ENCODE measurements at regions not wholly inside any gene's neighbourhood (a gene's known extent, or its start where the extent isn't known, plus 50 kb on each side); places are given as distances from the start of the nearest gene placed in this dataset.

- no peak for DNase-seq
Observed at GRCh38 chr4:127149086-127149485, 483.7 kb upstream of the INTU start.

GRCh38 chr4:127151941-127152340 is 480.8 kb upstream of the INTU start:
- no peak for DNase-seq

- no peak for DNase-seq
Observed at GRCh38 chr4:127155116-127155515, 477.6 kb upstream of the INTU start.

- DNase-seq = no peak
Observed at GRCh38 chr4:127155555-127155954, 477.2 kb upstream of the INTU start.

- no peak for DNase-seq
Observed at GRCh38 chr4:127162741-127163140, 470.0 kb upstream of the INTU start.

GRCh38 chr4:127165971-127166370 is 466.8 kb upstream of the INTU start:
- no peak for DNase-seq

GRCh38 chr4:127174201-127174600 is 458.6 kb upstream of the INTU start:
- no peak for DNase-seq

GRCh38 chr4:127174616-127175015 is 458.1 kb upstream of the INTU start:
- no peak for DNase-seq

- no peak for DNase-seq
Observed at GRCh38 chr4:127179256-127180087, 453.3 kb upstream of the INTU start.

- no peak for DNase-seq
Observed at GRCh38 chr4:127181001-127181400, 451.8 kb upstream of the INTU start.

GRCh38 chr4:127182687-127183086 is 450.1 kb upstream of the INTU start:
- no peak for DNase-seq

- DNase-seq = peak; percentile 3
Observed at GRCh38 chr4:127188847-127189246, 443.9 kb upstream of the INTU start.

GRCh38 chr4:127194281-127194680 is 438.5 kb upstream of the INTU start:
- DNase-seq = no peak

- no peak for DNase-seq
Observed at GRCh38 chr4:127196655-127197352, 436.0 kb upstream of the INTU start.

- DNase-seq = no peak
Observed at GRCh38 chr4:127203562-127204200, 429.1 kb upstream of the INTU start.

- no peak for DNase-seq
Observed at GRCh38 chr4:127204322-127204721, 428.4 kb upstream of the INTU start.

GRCh38 chr4:127209580-127210095 is 423.1 kb upstream of the INTU start:
- no peak for DNase-seq

GRCh38 chr4:127210893-127211649 is 421.7 kb upstream of the INTU start:
- no peak for DNase-seq

- DNase-seq = no peak
Observed at GRCh38 chr4:127211650-127212560, 420.9 kb upstream of the INTU start.

GRCh38 chr4:127212701-127213100 is 420.1 kb upstream of the INTU start:
- no peak for DNase-seq

GRCh38 chr4:127214016-127214415 is 418.7 kb upstream of the INTU start:
- no peak for DNase-seq

GRCh38 chr4:127214931-127215330 is 417.8 kb upstream of the INTU start:
- DNase-seq = no peak
